ENCODE measurements at regions not wholly inside any gene's neighbourhood (a gene's known extent, or its start where the extent isn't known, plus 50 kb on each side); places are given as distances from the start of the nearest gene placed in this dataset.

- no peak for TF ChIP-seq CTCF (IDR thresholded peaks at IDR 0.05)
- TF ChIP-seq EP300 (IDR thresholded peaks at IDR 0.05), result no peak
- TF ChIP-seq POLR2A (IDR thresholded peaks at IDR 0.05), result no peak
Observed at GRCh38 chr13:105406551-105406950, 1128.9 kb downstream of the EFNB2 start.

Data from gastroesophageal sphincter (tissue), 3 donors.